NCI-H1694 treated with DMSO at 0.1 percent for 48 hours (cell line): ENCODE measurements at regions not wholly inside any gene's neighbourhood (a gene's known extent, or its start where the extent isn't known, plus 50 kb on each side); places are given as distances from the start of the nearest gene placed in this dataset.
"Not testable (repeated sequence)": the region's sequence is repeated elsewhere in the genome, so short reads cannot be mapped to it uniquely, and the experiment has no call there.

Experiments
- DNase-seq: peaks from one replicate; lab custom pipeline; 2025; lab: John Stamatoyannopoulos, UW

- no peak for DNase-seq
Observed at GRCh38 chr2:56803596-56803995, 619.8 kb downstream of the CCDC85A start.

GRCh38 chr2:56806924-56807323 is 623.1 kb downstream of the CCDC85A start:
- no peak for DNase-seq

GRCh38 chr2:56807861-56808260 is 624.1 kb downstream of the CCDC85A start:
- no peak for DNase-seq

GRCh38 chr2:56811401-56811800 is 627.6 kb downstream of the CCDC85A start:
- DNase-seq: no peak

GRCh38 chr2:56812432-56812831 is 628.6 kb downstream of the CCDC85A start:
- no peak for DNase-seq

GRCh38 chr2:56813490-56813889 is 629.7 kb downstream of the CCDC85A start:
- no peak for DNase-seq

GRCh38 chr2:56816666-56817065 is 632.9 kb downstream of the CCDC85A start:
- no peak for DNase-seq

- no peak for DNase-seq
Observed at GRCh38 chr2:56831780-56832179, 648.0 kb downstream of the CCDC85A start.

- no peak for DNase-seq
Observed at GRCh38 chr2:56834686-56835085, 650.9 kb downstream of the CCDC85A start.

GRCh38 chr2:56840009-56840408 is 656.2 kb downstream of the CCDC85A start:
- not testable (repeated sequence) for DNase-seq

GRCh38 chr2:56860991-56861390 is 677.2 kb downstream of the CCDC85A start:
- DNase-seq: no peak

GRCh38 chr2:56871644-56872043 is 687.9 kb downstream of the CCDC85A start:
- no peak for DNase-seq

- DNase-seq: no peak
Observed at GRCh38 chr2:56874717-56875116, 690.9 kb downstream of the CCDC85A start.

- DNase-seq: no peak
Observed at GRCh38 chr2:56889738-56890137, 705.9 kb downstream of the CCDC85A start.

- no peak for DNase-seq
Observed at GRCh38 chr2:56892382-56892781, 708.6 kb downstream of the CCDC85A start.

- no peak for DNase-seq
Observed at GRCh38 chr2:56898986-56899385, 715.2 kb downstream of the CCDC85A start.

GRCh38 chr2:56912490-56912889 is 728.7 kb downstream of the CCDC85A start:
- no peak for DNase-seq

GRCh38 chr2:56918790-56919189 is 735.0 kb downstream of the CCDC85A start:
- DNase-seq: no peak

GRCh38 chr2:56933976-56934375 is 750.2 kb downstream of the CCDC85A start:
- DNase-seq: no peak

GRCh38 chr2:56934866-56935265 is 751.1 kb downstream of the CCDC85A start:
- no peak for DNase-seq

GRCh38 chr2:56940054-56940453 is 756.3 kb downstream of the CCDC85A start:
- no peak for DNase-seq

GRCh38 chr2:56952871-56953270 is 769.1 kb downstream of the CCDC85A start:
- no peak for DNase-seq

GRCh38 chr2:56960581-56960980 is 776.8 kb downstream of the CCDC85A start:
- no peak for DNase-seq

- no peak for DNase-seq
Observed at GRCh38 chr2:56962673-56963072, 778.9 kb downstream of the CCDC85A start.

- no peak for DNase-seq
Observed at GRCh38 chr2:56969513-56969912, 785.7 kb downstream of the CCDC85A start.
